ENCODE measurements at regions not wholly inside any gene's neighbourhood (a gene's known extent, or its start where the extent isn't known, plus 50 kb on each side); places are given as distances from the start of the nearest gene placed in this dataset.
"Not testable (repeated sequence)": the region's sequence is repeated elsewhere in the genome, so short reads cannot be mapped to it uniquely, and the experiment has no call there.

GRCh38 chrX:33923262-33923661 lies 208.9 kb downstream of the FAM47A start:
- no peak overlapping the region for H3K4me3 ChIP-seq (ENCODE audit: low read length)
- TF ChIP-seq CTCF (conservative IDR thresholded peaks at IDR 0.05; ENCODE audit: low read depth, low read length) = no peak
- DNase-seq (ENCODE audit: low read depth) = no peak

- no peak for TF ChIP-seq CTCF (conservative IDR thresholded peaks at IDR 0.05; ENCODE audit: low read depth, low read length)
- no peak overlapping the region for H3K4me3 ChIP-seq (ENCODE audit: low read length)
- no peak for DNase-seq (ENCODE audit: low read depth)
Observed at GRCh38 chrX:33909836-33910235, 222.3 kb downstream of the FAM47A start.

- TF ChIP-seq CTCF (conservative IDR thresholded peaks at IDR 0.05; ENCODE audit: low read depth, low read length) = no peak
- no peak for DNase-seq (ENCODE audit: low read depth)
- H3K4me3 ChIP-seq (ENCODE audit: low read length) = no peak overlapping the region
Observed at GRCh38 chrX:33908898-33909297, 223.2 kb downstream of the FAM47A start.

GRCh38 chrX:33908074-33908473 lies 224.0 kb downstream of the FAM47A start:
- no peak for DNase-seq (ENCODE audit: low read depth)
- no peak for TF ChIP-seq CTCF (conservative IDR thresholded peaks at IDR 0.05; ENCODE audit: low read depth, low read length)

GRCh38 chrX:33906971-33907370 lies 225.1 kb downstream of the FAM47A start:
- no peak for TF ChIP-seq CTCF (conservative IDR thresholded peaks at IDR 0.05; ENCODE audit: low read depth, low read length)
- no peak overlapping the region for H3K4me3 ChIP-seq (ENCODE audit: low read length)
- no peak for DNase-seq (ENCODE audit: low read depth)

More at GRCh38 chrX:33908074-33908473, 224.0 kb downstream of the FAM47A start:
- no peak overlapping the region for H3K4me3 ChIP-seq (ENCODE audit: low read length)

DNA sequence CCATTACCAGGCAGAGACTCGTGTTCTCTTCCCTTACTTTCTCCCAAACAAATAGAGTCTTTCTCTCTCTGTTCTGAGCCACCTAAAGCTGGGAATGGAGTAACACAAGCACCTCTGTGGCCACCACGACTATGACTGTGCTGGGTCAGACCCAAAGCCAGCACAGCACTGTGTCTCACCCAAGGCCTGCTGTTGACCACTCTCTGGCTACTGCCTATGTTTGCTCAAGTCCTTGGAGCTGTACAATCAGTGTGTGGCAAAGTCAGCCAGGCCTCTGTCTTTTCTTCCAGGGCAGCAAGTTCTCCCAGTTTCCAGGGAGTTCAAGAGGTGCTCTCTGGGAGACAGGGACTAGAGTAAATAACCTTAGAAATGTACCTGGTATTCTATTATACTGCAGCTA lies 239.4 kb downstream of the FAM47A start:
- DNase-seq (ENCODE audit: low read depth) = no peak
- H3K4me3 ChIP-seq (ENCODE audit: low read length) = no peak overlapping the region
- no peak for TF ChIP-seq CTCF (conservative IDR thresholded peaks at IDR 0.05; ENCODE audit: low read depth, low read length)

GRCh38 chrX:33855251-33855650 lies 276.9 kb downstream of the FAM47A start:
- no peak for DNase-seq (ENCODE audit: low read depth)
- H3K4me3 ChIP-seq (ENCODE audit: low read length) = no peak overlapping the region
- no peak for TF ChIP-seq CTCF (conservative IDR thresholded peaks at IDR 0.05; ENCODE audit: low read depth, low read length)

- not testable (repeated sequence) for DNase-seq (ENCODE audit: low read depth); H3K4me3 ChIP-seq (ENCODE audit: low read length)
Observed at GRCh38 chrX:33852146-33852545, 280.0 kb downstream of the FAM47A start.
